ENCODE measurements at regions not wholly inside any gene's neighbourhood (a gene's known extent, or its start where the extent isn't known, plus 50 kb on each side); places are given as distances from the start of the nearest gene placed in this dataset.

DNA sequence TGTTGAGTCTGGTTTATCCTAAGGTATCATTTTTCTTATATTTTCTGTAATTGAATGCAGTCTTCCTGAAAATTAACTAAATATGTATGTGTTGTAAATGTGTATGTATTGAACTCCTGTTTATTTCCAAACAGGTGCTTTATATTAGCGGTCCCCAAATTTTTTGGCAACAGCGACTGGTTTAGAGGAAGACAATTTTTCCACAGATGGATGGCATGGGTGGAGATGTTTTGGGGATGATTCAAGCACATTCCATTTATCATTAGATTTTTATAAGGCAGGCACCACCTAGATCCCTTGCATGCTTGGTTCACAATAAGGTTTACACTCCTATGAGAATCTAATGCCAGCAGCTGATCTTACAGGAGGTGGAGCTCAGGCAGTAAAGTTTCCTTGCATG lies 210.5 kb upstream of the ANO3 start:
- Histone ChIP-seq H3K79me2 (ENCODE audit: insufficient read depth, low read depth, low read length) (no peaks in the 10 kb centered on the region), H3K4me2 (ENCODE audit: low read length) (no peak overlapping the region), H2AFZ (ENCODE audit: low read length) (no peak overlapping the region; the same call in 1 of the 2 replicates), H3K9me3 (ENCODE audit: low read length) (peaks cover 9% of the 10 kb centered on the region; the same call in 1 of the 2 replicates), H3K4me1 (ENCODE audit: insufficient read depth, low read length, poor library complexity, severe bottlenecking) (no peaks in the 10 kb centered on the region), H3K27ac (ENCODE audit: low read depth, low read length, poor library complexity, severe bottlenecking) (no peak overlapping the region), H4K20me1 (ENCODE audit: insufficient read depth, low read length) (no peaks in the 10 kb centered on the region), H3K4me3 (ENCODE audit: low read depth, low read length, poor library complexity, severe bottlenecking) (no peak overlapping the region), H3K9me2 (ENCODE audit: insufficient read depth, low read length) (no peaks in the 10 kb centered on the region), H3K36me3 (ENCODE audit: insufficient read depth, low read length) (peaks cover 7% of the 10 kb centered on the region; the same call in 1 of the 2 replicates)
- CTCF ChIA-PET (ENCODE audit: unreplicated experiment): no interaction called here
- DNase-seq (ENCODE audit: low spot score): no peak
- BruUV-seq (replicated peaks): no TSS peak
- POLR2A ChIA-PET: interaction anchor here (0.6 to 1.7 kb wide), 5 partner anchors 9 to 688 kb away, joined by 3 to 4 read pairs (median 3); no protein-coding TSS in a partner anchor
- intact Hi-C loops (cut with micrococcal nuclease; ENCODE audit: unreplicated experiment): no loop called here
- TF ChIP-seq, protein P1, sequence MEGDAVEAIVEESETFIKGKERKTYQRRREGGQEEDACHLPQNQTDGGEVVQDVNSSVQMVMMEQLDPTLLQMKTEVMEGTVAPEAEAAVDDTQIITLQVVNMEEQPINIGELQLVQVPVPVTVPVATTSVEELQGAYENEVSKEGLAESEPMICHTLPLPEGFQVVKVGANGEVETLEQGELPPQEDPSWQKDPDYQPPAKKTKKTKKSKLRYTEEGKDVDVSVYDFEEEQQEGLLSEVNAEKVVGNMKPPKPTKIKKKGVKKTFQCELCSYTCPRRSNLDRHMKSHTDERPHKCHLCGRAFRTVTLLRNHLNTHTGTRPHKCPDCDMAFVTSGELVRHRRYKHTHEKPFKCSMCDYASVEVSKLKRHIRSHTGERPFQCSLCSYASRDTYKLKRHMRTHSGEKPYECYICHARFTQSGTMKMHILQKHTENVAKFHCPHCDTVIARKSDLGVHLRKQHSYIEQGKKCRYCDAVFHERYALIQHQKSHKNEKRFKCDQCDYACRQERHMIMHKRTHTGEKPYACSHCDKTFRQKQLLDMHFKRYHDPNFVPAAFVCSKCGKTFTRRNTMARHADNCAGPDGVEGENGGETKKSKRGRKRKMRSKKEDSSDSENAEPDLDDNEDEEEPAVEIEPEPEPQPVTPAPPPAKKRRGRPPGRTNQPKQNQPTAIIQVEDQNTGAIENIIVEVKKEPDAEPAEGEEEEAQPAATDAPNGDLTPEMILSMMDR (conservative IDR thresholded peaks at IDR 0.05; ENCODE audit: low read length): no peak
- TF ChIP-seq EZH2phosphoT487 (IDR thresholded peaks at IDR 0.05; ENCODE audit: borderline replicate concordance, low read depth, low read length): no peak

DNA sequence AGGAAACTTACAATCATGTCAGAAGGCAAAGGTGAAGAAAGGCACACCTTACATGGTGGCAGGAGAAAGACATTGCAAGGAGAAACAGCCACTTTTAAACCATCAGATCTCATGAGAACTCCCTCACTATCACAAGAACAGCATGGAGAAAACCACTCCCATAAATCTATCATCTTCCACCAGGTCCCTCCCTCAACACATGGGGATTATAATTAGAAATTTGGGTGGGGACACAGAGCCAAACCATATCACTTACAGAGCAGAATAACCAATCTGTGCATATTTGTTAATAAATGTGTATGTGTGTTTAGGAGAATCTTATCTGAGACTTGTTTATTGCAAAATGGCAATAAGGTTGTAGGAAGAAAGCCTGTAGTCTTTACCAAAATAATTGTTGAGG lies 205.2 kb upstream of the ANO3 start:
- no peaks in the 10 kb centered on the region for H4K20me1 ChIP-seq (ENCODE audit: insufficient read depth, low read length)
- H2AFZ ChIP-seq (ENCODE audit: low read length): no peak overlapping the region
- ChIA-PET CTCF (ENCODE audit: unreplicated experiment) (no interaction called here), POLR2A (interaction anchor here (0.6 to 0.7 kb wide), 2 partner anchors 36 to 145 kb away, joined by 3 to 4 read pairs; no protein-coding TSS in a partner anchor)
- no peak overlapping the region for H3K4me2 ChIP-seq (ENCODE audit: low read length)
- H3K27ac ChIP-seq (ENCODE audit: low read depth, low read length, poor library complexity, severe bottlenecking): no peak overlapping the region
- no peak overlapping the region for H3K4me3 ChIP-seq (ENCODE audit: low read depth, low read length, poor library complexity, severe bottlenecking)
- H3K36me3 ChIP-seq (ENCODE audit: insufficient read depth, low read length): peaks cover 8% of the 10 kb centered on the region; the same call in 1 of the 2 replicates
- H3K9me3 ChIP-seq (ENCODE audit: low read length): peaks cover 17% of the 10 kb centered on the region; the same call in 1 of the 2 replicates
- H3K4me1 ChIP-seq (ENCODE audit: insufficient read depth, low read length, poor library complexity, severe bottlenecking): no peaks in the 10 kb centered on the region
- TF ChIP-seq EZH2phosphoT487 (IDR thresholded peaks at IDR 0.05; ENCODE audit: borderline replicate concordance, low read depth, low read length): no peak
- TF ChIP-seq, protein P1 (conservative IDR thresholded peaks at IDR 0.05; ENCODE audit: low read length): no peak
- H3K79me2 ChIP-seq (ENCODE audit: insufficient read depth, low read depth, low read length): no peaks in the 10 kb centered on the region
- DNase-seq (ENCODE audit: low spot score): no peak
- no TSS peak for BruUV-seq (replicated peaks)
- H3K9me2 ChIP-seq (ENCODE audit: insufficient read depth, low read length): no peaks in the 10 kb centered on the region
- intact Hi-C loops (cut with micrococcal nuclease; ENCODE audit: unreplicated experiment): no loop called here

DNA sequence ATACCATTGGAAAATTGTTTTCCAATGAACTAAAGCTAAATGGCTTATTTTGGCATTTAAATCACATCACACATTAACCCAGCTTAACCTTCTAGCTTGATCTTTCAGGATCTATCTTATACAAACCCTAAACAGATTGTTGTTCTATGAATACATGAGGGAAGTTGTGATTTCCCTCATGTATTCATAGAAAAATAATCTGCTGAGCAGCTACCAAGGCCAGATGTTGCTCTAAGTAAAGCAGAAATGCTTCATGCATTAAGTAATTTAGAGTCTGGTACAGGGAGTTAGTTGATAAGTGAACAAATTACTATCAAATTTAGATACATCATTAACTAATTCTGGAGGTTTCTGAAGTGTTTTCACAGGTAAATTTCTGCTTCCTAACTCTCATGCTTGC lies 204.6 kb upstream of the ANO3 start:
- ChIA-PET POLR2A (interaction anchor here (0.6 to 0.7 kb wide), 2 partner anchors 36 to 146 kb away, joined by 3 to 4 read pairs; no protein-coding TSS in a partner anchor), CTCF (ENCODE audit: unreplicated experiment) (no interaction called here)
- DNase-seq (ENCODE audit: low spot score): no peak
- BruUV-seq (replicated peaks): no TSS peak
- Histone ChIP-seq H3K27ac (ENCODE audit: low read depth, low read length, poor library complexity, severe bottlenecking) (no peak overlapping the region), H2AFZ (ENCODE audit: low read length) (no peak overlapping the region; the same call in 1 of the 2 replicates), H3K9me3 (ENCODE audit: low read length) (peaks cover 17% of the 10 kb centered on the region; the same call in 1 of the 2 replicates), H4K20me1 (ENCODE audit: insufficient read depth, low read length) (no peaks in the 10 kb centered on the region), H3K79me2 (ENCODE audit: insufficient read depth, low read depth, low read length) (no peaks in the 10 kb centered on the region), H3K4me2 (ENCODE audit: low read length) (no peak overlapping the region), H3K4me3 (ENCODE audit: low read depth, low read length, poor library complexity, severe bottlenecking) (no peak overlapping the region), H3K36me3 (ENCODE audit: insufficient read depth, low read length) (peaks cover 8% of the 10 kb centered on the region; the same call in 1 of the 2 replicates), H3K9me2 (ENCODE audit: insufficient read depth, low read length) (no peaks in the 10 kb centered on the region), H3K4me1 (ENCODE audit: insufficient read depth, low read length, poor library complexity, severe bottlenecking) (no peaks in the 10 kb centered on the region)
- TF ChIP-seq EZH2phosphoT487 (IDR thresholded peaks at IDR 0.05; ENCODE audit: borderline replicate concordance, low read depth, low read length): no peak
- TF ChIP-seq, protein P1 (conservative IDR thresholded peaks at IDR 0.05; ENCODE audit: low read length): no peak
- intact Hi-C loops (cut with micrococcal nuclease; ENCODE audit: unreplicated experiment): no loop called here
